ENCODE measurements at regions not wholly inside any gene's neighbourhood (a gene's known extent, or its start where the extent isn't known, plus 50 kb on each side); places are given as distances from the start of the nearest gene placed in this dataset.

DNA sequence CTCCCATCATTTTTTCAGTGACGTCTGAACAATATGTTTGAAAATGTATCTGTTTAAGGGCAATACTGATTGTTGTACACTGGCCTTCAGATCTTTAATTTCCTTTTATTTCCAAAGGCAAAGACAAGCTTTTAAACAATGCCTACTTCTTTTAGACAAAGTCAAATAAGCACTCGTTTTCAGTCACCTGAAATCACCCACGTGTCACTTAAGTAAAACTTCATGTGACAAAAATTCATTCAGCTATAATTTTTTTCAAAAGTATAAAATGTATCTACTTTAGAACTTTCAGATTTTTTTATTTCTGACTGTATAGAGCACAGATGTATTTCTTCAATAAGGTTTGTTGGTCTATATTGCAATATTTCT lies 113.5 kb upstream of the BEND6 start:
- H3K4me3 ChIP-seq (ENCODE audit: low read depth, low read length), result peak overlapping the region; percentile 89
- no peak for DNase-seq (ENCODE audit: low read depth)
- TF ChIP-seq, protein P1, sequence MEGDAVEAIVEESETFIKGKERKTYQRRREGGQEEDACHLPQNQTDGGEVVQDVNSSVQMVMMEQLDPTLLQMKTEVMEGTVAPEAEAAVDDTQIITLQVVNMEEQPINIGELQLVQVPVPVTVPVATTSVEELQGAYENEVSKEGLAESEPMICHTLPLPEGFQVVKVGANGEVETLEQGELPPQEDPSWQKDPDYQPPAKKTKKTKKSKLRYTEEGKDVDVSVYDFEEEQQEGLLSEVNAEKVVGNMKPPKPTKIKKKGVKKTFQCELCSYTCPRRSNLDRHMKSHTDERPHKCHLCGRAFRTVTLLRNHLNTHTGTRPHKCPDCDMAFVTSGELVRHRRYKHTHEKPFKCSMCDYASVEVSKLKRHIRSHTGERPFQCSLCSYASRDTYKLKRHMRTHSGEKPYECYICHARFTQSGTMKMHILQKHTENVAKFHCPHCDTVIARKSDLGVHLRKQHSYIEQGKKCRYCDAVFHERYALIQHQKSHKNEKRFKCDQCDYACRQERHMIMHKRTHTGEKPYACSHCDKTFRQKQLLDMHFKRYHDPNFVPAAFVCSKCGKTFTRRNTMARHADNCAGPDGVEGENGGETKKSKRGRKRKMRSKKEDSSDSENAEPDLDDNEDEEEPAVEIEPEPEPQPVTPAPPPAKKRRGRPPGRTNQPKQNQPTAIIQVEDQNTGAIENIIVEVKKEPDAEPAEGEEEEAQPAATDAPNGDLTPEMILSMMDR (IDR thresholded peaks at IDR 0.05; ENCODE audit: insufficient read depth, low read depth, low read length, missing control alignments), result no peak

DNA sequence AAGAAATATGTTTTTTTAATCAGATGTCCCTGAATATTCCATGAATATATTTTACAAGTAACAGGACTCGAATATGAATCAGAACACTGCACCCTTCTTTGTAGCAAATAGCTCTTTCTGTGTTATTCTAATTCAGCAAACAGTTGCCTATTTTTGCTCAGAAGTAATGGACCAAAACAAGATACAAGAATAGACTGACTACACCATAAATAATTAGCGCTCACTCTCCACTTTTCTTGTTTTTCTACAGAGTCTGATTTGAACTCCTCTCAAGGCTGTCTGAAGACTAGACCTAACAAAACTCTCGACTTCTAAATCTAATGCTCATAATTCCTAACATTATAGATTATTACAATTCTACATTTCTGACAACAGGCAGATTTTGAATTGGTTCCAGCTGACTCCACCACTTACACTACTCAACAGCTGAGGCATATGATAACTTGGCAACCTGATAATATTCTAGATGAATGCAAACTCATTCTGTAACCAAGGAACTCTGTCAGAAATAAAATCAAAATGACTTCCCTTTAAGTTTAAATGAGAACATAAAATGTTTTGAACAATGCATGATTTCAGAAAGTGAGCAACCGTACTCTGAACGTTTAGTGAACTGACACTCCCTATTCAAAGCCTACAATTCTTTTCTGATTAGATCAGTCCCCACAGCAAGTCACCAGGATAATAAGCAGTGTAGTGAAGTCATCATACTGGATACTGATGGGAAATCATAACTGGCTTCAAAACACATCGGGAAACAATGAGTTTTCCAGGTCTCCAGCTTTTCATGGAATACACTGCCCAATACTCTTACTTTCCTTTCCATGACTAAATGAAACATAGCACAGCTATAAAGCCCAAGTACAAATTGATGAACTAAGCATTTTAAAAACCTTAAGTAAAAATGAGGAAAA lies 114.2 kb upstream of the BEND6 start:
- H3K4me3 ChIP-seq (ENCODE audit: low read depth, low read length), result peak overlapping the region; percentile 89
- TF ChIP-seq, protein P1 (IDR thresholded peaks at IDR 0.05; ENCODE audit: insufficient read depth, low read depth, low read length, missing control alignments), result no peak
- no peak for DNase-seq (ENCODE audit: low read depth)

DNA sequence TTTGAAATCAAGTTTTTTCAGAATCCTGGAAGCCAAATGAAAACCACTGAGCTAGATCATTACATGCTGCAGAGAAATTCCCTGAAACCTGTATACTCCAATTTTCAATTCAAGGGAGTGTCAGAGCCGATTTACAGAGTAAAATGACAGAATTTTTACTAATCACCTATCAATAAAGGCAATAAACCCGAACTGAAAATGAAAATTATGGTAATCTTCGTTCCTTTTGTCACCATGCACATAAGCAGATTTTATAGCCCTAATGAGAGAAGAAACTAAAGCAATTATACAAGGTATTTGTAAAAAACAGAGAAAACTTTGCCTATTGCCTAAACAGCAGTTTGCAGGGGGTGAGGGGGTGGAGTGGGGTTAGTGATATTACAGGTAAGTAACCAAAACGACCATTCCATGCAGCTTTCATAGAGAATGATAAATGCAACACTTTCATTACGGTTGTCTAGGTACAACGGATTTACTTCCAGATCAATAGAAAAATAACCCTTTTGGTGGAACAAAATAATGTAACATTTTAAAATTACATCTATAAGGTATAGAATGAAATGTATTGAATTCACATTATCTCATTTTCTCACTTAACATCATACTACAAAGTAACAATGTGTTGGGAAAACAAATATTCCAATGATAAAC lies 115.2 kb upstream of the BEND6 start:
- no peak for DNase-seq (ENCODE audit: low read depth)
- TF ChIP-seq, protein P1 (IDR thresholded peaks at IDR 0.05; ENCODE audit: insufficient read depth, low read depth, low read length, missing control alignments), result no peak
- peak overlapping the region; percentile 89 for H3K4me3 ChIP-seq (ENCODE audit: low read depth, low read length)

DNA sequence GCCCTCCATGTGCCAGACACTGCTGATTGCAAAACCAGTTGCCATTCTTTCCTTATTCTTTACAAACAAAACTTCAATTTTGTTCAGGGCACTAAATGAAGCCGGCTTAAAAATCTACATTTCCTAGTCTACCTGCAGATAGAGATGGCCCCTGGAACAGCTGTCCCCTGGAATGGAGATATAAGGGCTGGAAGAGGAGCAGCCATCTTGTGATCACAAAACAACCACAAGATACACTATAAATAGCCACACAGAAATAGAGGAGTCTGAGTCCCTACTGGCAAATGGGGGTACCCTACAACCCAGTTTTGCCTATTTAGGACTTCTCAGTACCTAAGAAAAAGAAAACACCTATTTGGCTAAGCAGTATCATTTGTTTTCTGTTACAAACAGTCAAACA lies 115.9 kb upstream of the BEND6 start:
- peak overlapping the region; percentile 89 for H3K4me3 ChIP-seq (ENCODE audit: low read depth, low read length)
- TF ChIP-seq, protein P1 (IDR thresholded peaks at IDR 0.05; ENCODE audit: insufficient read depth, low read depth, low read length, missing control alignments), result no peak

DNA sequence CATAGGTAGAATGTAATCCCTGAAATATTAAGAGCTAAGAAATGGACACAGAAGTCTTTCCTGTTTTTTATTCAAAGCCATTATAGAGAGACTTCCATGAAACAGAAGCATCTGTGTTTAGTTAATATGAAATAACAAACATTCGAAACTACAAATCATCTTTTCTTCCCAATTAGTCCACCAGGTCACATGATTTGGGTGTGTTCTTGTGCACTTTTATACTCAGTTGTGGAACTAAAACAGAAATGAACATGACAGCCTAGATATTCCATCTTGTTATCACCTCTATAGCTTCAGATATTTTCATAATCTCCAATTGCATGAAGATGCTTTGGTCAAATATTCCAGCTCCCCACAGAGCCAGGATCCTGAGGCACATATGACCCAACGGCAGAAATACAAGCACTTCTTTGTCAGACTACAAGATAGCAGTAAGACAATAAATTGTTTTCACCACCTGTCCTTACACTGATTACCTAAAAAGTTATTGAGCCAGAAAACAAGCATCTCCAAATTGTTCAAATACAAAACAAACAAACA lies 116.8 kb upstream of the BEND6 start:
- TF ChIP-seq, protein P1 (IDR thresholded peaks at IDR 0.05; ENCODE audit: insufficient read depth, low read depth, low read length, missing control alignments), result no peak
- H3K4me3 ChIP-seq (ENCODE audit: low read depth, low read length), result peak overlapping the region; percentile 89; the same call in 1 of the 2 replicates
- no peak for DNase-seq (ENCODE audit: low read depth)

More for the DNA sequence above, 115.9 kb upstream of the BEND6 start:
- no peak for DNase-seq (ENCODE audit: low read depth)

DNA sequence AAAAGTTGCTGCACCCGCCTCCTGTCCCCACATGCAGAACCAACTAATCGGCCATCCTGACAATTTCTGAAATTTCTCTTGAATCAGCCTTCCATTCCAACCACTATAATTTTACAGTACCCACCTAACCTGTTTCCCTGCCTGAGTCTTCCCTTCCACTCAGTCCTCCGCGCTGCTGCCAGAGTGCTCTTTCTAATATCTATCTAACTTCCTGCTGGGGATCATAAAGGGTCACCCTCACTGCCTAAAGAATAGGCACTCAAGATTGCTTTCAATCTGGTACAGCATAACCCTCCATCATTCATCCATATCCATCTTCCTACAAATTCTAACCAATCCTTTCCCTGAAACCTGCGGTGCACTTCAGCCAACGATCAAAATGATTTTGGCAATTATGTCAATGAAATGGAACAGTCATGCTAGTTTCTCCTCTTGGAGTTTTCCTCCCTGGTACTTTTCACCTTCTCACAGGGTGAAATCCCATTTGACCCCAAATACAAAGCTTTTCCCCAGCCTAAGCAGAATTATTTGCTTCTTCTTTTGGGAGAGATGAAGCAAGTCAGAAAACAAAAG lies 117.5 kb upstream of the BEND6 start:
- DNase-seq (ENCODE audit: low read depth), result no peak
- H3K4me3 ChIP-seq (ENCODE audit: low read depth, low read length), result no peak overlapping the region
- TF ChIP-seq, protein P1 (IDR thresholded peaks at IDR 0.05; ENCODE audit: insufficient read depth, low read depth, low read length, missing control alignments), result no peak
